H1 (cell line): ENCODE measurements at regions not wholly inside any gene's neighbourhood (a gene's known extent, or its start where the extent isn't known, plus 50 kb on each side); places are given as distances from the start of the nearest gene placed in this dataset.

Experiments
- CTCF ChIA-PET: fragments of 300-600 bp; sonication (Branson Sonifier 250); formaldehyde crosslinking; loops from one replicate; lab custom pipeline; 2021; ENCODE audit not compliant: partially characterized antibody; lab: Charles Lee
- POLR2A ChIA-PET: fragments of 300-600 bp; sonication (Branson Sonifier 250); formaldehyde crosslinking; loops from one replicate; lab custom pipeline; 2021; ENCODE audit warnings: inconsistent platforms; ENCODE audit not compliant: partially characterized antibody; lab: Charles Lee
- DNase-seq, 2 experiments: peaks; one replicate each; pipeline versions ENCODE4 v3.0.0 to v3.0.0-alpha.2; 2010 to 2022; ENCODE audit warnings: low spot score in 2 of 2, low read depth in 1 of 2, mixed read lengths in 1 of 2
- FAIRE-seq: peaks from 2 replicates; lab custom pipeline; 2011; peaks lifted over from hg19 to GRCh38; lab: Jason Lieb, UNC
- H2AFZ ChIP-seq: 2 replicates; pipeline ENCODE4 v1.8.1; 2012; ENCODE audit warnings: low read length, inconsistent platforms
- H2AK5ac ChIP-seq: 2 replicates; pipeline ENCODE4 v1.6.1; 2013; ENCODE audit warnings: low read depth, low read length
- H2BK120ac ChIP-seq: replicated peaks from 2 replicates; pipeline ENCODE3; 2013; ENCODE audit warnings: low read depth, low read length, inconsistent platforms
- H2BK12ac ChIP-seq: 2 replicates; pipeline ENCODE4 v1.6.1; 2013; ENCODE audit warnings: low read depth, low read length
- H2BK15ac ChIP-seq: 2 replicates; pipeline ENCODE4 v1.6.1; 2013; ENCODE audit warnings: low read length
- H2BK20ac ChIP-seq: 2 replicates; pipeline ENCODE4 v1.6.1; 2013; ENCODE audit warnings: low read length
- H2BK5ac ChIP-seq: 2 replicates; pipeline ENCODE4 v1.6.1; 2013; ENCODE audit warnings: low read depth, low read length
- H3K14ac ChIP-seq: 2 replicates; pipeline ENCODE4 v1.6.1; 2013; ENCODE audit warnings: inconsistent platforms; ENCODE audit not compliant: insufficient read length
- H3K18ac ChIP-seq: 2 replicates; pipeline ENCODE4 v1.6.1; 2013; ENCODE audit warnings: low read length; ENCODE audit errors: extremely low read depth
- H3K23ac ChIP-seq: 2 replicates; pipeline ENCODE4 v1.6.1; 2013; ENCODE audit warnings: inconsistent platforms; ENCODE audit not compliant: insufficient read length
- H3K23me2 ChIP-seq: 2 replicates; pipeline ENCODE4 v1.6.1; 2013; ENCODE audit warnings: low read depth, low read length
- H3K27ac ChIP-seq: 2 replicates; pipeline ENCODE4 v1.6.1; 2011; ENCODE audit warnings: low read depth, low read length, inconsistent platforms
- H3K27me3 ChIP-seq, 4 experiments: replicated peaks in 1 of 4; 1 replicate in 1 of 4; 2 replicates in 3 of 4; pipeline versions ENCODE4 v1.6.1 to v1.8.1; 2011 to 2013; ENCODE audit warnings: low read length in 3 of 4, mild to moderate bottlenecking in 3 of 4, inconsistent platforms in 2 of 4, mixed read lengths in 2 of 4, moderate library complexity in 1 of 4; ENCODE audit not compliant: control insufficient read depth in 3 of 4, insufficient read depth in 3 of 4; ENCODE audit errors: extremely low read depth in 1 of 4
- H3K36me3 ChIP-seq, 4 experiments: 2 replicates each; pipeline versions ENCODE4 v1.6.1 to v1.8.1; 2011 to 2013; ENCODE audit warnings: mild to moderate bottlenecking in 4 of 4, low read length in 3 of 4, moderate library complexity in 2 of 4, control low read depth in 1 of 4, inconsistent platforms in 1 of 4; ENCODE audit not compliant: insufficient read depth in 4 of 4, control insufficient read depth in 2 of 4
- H3K4ac ChIP-seq: replicated peaks from 2 replicates; pipeline ENCODE3; 2013; ENCODE audit warnings: low read length, low read depth, mixed read lengths, inconsistent platforms; ENCODE audit not compliant: insufficient read length
- H3K4me1 ChIP-seq, 4 experiments: replicated peaks in 1 of 4; 1 replicate in 1 of 4; 2 replicates in 3 of 4; pipeline versions ENCODE4 v1.6.1 to v1.8.1; 2011 to 2013; ENCODE audit warnings: low read length in 3 of 4, inconsistent platforms in 2 of 4, mixed read lengths in 1 of 4; ENCODE audit not compliant: insufficient read depth in 4 of 4, control insufficient read depth in 3 of 4
- H3K4me2 ChIP-seq, 2 experiments: 2 replicates each; pipeline versions ENCODE4 v1.6.1 to v1.8.1; 2011 to 2013; ENCODE audit warnings: low read depth in 2 of 2, low read length in 2 of 2, control low read depth in 1 of 2, inconsistent platforms in 1 of 2, mild to moderate bottlenecking in 1 of 2; ENCODE audit not compliant: insufficient read depth in 1 of 2
- H3K4me3 ChIP-seq, 4 experiments: fragments of 200-600, 300-600 bp in 1 of 4; sonication (generic), shearing (Covaris generic), sonication (Bioruptor Twin) in 1 of 4; 2 replicates each; pipeline versions ENCODE4 v1.5.1 to v1.8.1; 2011 to 2016; ENCODE audit warnings: low read length in 4 of 4, low read depth in 3 of 4, control low read depth in 2 of 4, inconsistent platforms in 2 of 4, mild to moderate bottlenecking in 2 of 4, mixed read lengths in 1 of 4, moderate library complexity in 1 of 4; ENCODE audit not compliant: insufficient read depth in 2 of 4; ENCODE audit errors: extremely low read depth in 1 of 4
- H3K56ac ChIP-seq: replicated peaks from 2 replicates; pipeline ENCODE3; 2013; ENCODE audit warnings: low read depth, mild to moderate bottlenecking, mixed read lengths, low read length, inconsistent platforms; ENCODE audit not compliant: insufficient read length
- H3K79me1 ChIP-seq: 2 replicates; pipeline ENCODE4 v1.6.1; 2013; ENCODE audit warnings: low read depth, low read length, control low read depth
- H3K79me2 ChIP-seq, 2 experiments: 2 replicates each; pipeline versions ENCODE4 v1.6.1 to v1.8.1; 2012 to 2013; ENCODE audit warnings: low read length in 2 of 2, mild to moderate bottlenecking in 2 of 2, inconsistent platforms in 1 of 2; ENCODE audit not compliant: insufficient read depth in 2 of 2, control insufficient read depth in 1 of 2
- H3K9ac ChIP-seq, 4 experiments: replicated peaks in 1 of 4; 1 replicate in 1 of 4; 2 replicates in 3 of 4; pipeline versions ENCODE4 v1.6.1 to v1.8.1; 2011 to 2013; ENCODE audit warnings: low read depth in 3 of 4, low read length in 3 of 4, control low read depth in 2 of 4, mild to moderate bottlenecking in 2 of 4, moderate library complexity in 2 of 4, inconsistent platforms in 1 of 4; ENCODE audit errors: extremely low read depth in 1 of 4
- H3K9me3 ChIP-seq, 2 experiments: 2 replicates each; pipeline versions ENCODE4 v1.6.1 to v1.8.1; 2012 to 2013; ENCODE audit warnings: mild to moderate bottlenecking in 2 of 2, moderate library complexity in 2 of 2, control low read depth in 1 of 2, inconsistent platforms in 1 of 2, low read depth in 1 of 2, low read length in 1 of 2, mixed read lengths in 1 of 2; ENCODE audit not compliant: insufficient read depth in 2 of 2
- H4K20me1 ChIP-seq, 2 experiments: replicated peaks in 1 of 2; 2 replicates each; pipeline versions ENCODE3 to v1.8.1; 2011 to 2013; ENCODE audit warnings: inconsistent platforms in 2 of 2, low read length in 2 of 2, mild to moderate bottlenecking in 1 of 2; ENCODE audit not compliant: insufficient read depth in 2 of 2, control insufficient read depth in 1 of 2
- H4K5ac ChIP-seq: 2 replicates; pipeline ENCODE4 v1.6.1; 2013; ENCODE audit warnings: low read length, low read depth, mixed read lengths, inconsistent platforms; ENCODE audit not compliant: insufficient read length
- H4K8ac ChIP-seq: 2 replicates; pipeline ENCODE4 v1.8.0; 2013; ENCODE audit warnings: mild to moderate bottlenecking, moderate library complexity, low read length, inconsistent platforms; ENCODE audit not compliant: insufficient read depth; ENCODE audit errors: extremely low read depth
- H4K91ac ChIP-seq: replicated peaks from 2 replicates; pipeline ENCODE3; 2013; ENCODE audit warnings: low read length, mixed read lengths, inconsistent platforms; ENCODE audit not compliant: insufficient read length
- CHD1 ChIP-seq: IDR thresholded peaks from 2 replicates; pipeline ENCODE4 v1.6.1; 2012; ENCODE audit warnings: low read depth, low read length, improper control_type of control experiment
- GABPA ChIP-seq: IDR thresholded peaks from 2 replicates; pipeline ENCODE4 v1.6.1; 2011; ENCODE audit warnings: mild to moderate bottlenecking, low read length, moderate library complexity, borderline replicate concordance; ENCODE audit not compliant: insufficient read depth
- KDM1A ChIP-seq: fragments of 200-600, 300-600 bp; sonication (generic); IDR thresholded peaks from 2 replicates; pipeline ENCODE4 v1.7.1; 2016; ENCODE audit warnings: mild to moderate bottlenecking, low read length, borderline replicate concordance
- MAX ChIP-seq: IDR thresholded peaks from 2 replicates; pipeline ENCODE4 v1.6.1; 2012; ENCODE audit warnings: inconsistent platforms
- WGBS, 2 experiments: shearing (Covaris generic) in 1 of 2; methylation state at CpG; one replicate each; pipeline versions ENCODE4 v1.1.6 to v1.1.7; 2013 to 2015; ENCODE audit warnings: low lambda C conversion rate in 2 of 2, mixed read lengths in 2 of 2, inconsistent platforms in 1 of 2, low coverage in 1 of 2, missing lambda C conversion rate in 1 of 2; ENCODE audit not compliant: insufficient replicate concordance in 2 of 2, insufficient coverage in 1 of 2, insufficient read length in 1 of 2; ENCODE audit errors: extremely low coverage in 1 of 2, missing lambda C conversion rate in 1 of 2; 5-methylcytosine and 5-hydroxymethylcytosine counted together

- no peak for TF ChIP-seq GABPA
- no peak for TF ChIP-seq MAX
- no peak for TF ChIP-seq KDM1A
- no peak for TF ChIP-seq CHD1
- TF ChIP-seq, all 59 proteins: peak for 0
- Histone ChIP-seq H3K4me3 (no peak overlapping the region), H3K56ac (no peak overlapping the region), H3K18ac (no peak overlapping the region), H3K27me3 (no peaks in the 10 kb centered on the region), H2BK12ac (no peak overlapping the region), H4K8ac (no peak overlapping the region), H3K79me2 (no peaks in the 10 kb centered on the region), H3K23me2 (no peaks in the 10 kb centered on the region), H3K4ac (no peak overlapping the region), H3K4me1 (no peaks in the 10 kb centered on the region), H3K23ac (no peak overlapping the region), H4K5ac (no peak overlapping the region), H4K20me1 (no peaks in the 10 kb centered on the region), H3K79me1 (no peaks in the 10 kb centered on the region), H4K91ac (no peak overlapping the region), H2BK5ac (no peak overlapping the region), H2BK15ac (no peak overlapping the region), H2BK120ac (no peak overlapping the region), H3K4me2 (no peak overlapping the region), H2AFZ (no peak overlapping the region), H3K9me3 (no peaks in the 10 kb centered on the region; a peak in 1 of 4 replicates), H2AK5ac (no peak overlapping the region), H3K36me3 (no peaks in the 10 kb centered on the region), H3K14ac (no peak overlapping the region), H3K27ac (no peak overlapping the region), H3K9ac (no peak overlapping the region), H2BK20ac (no peak overlapping the region)
- DNase-seq (no peak), FAIRE-seq (no peak)
- 81% methylated on average over 1 of the region's 1 CpG; no CpG with 5 or more reads in 1 of the 2 experiments for WGBS, 2 experiments
- ChIA-PET POLR2A (no interaction called here), CTCF (interaction anchor here (0.8 kb wide), 1 partner anchor 14 kb away, joined by 3 read pairs; no protein-coding TSS in a partner anchor)
Observed at GRCh38 chr2:188819011-188819410, 155.2 kb upstream of the COL3A1 start.
